Suprapubic skin (tissue), 4 donors: ENCODE measurements at regions not wholly inside any gene's neighbourhood (a gene's known extent, or its start where the extent isn't known, plus 50 kb on each side); places are given as distances from the start of the nearest gene placed in this dataset.

Experiments used
- DNase-seq, 2 donors: peaks; one replicate each; pipeline ENCODE4 v3.0.0-alpha.2; 2019; ENCODE audit warnings: low spot score in 2 of 2
- H3K27ac ChIP-seq: fragments of 200-600 bp; sonication (generic); one replicate; pipeline ENCODE4 v1.5.1; 2019
- H3K27me3 ChIP-seq: fragments of 200-600 bp; sonication (generic); one replicate; pipeline ENCODE4 v1.5.1; 2019
- H3K36me3 ChIP-seq: fragments of 200-600 bp; sonication (generic); one replicate; pipeline ENCODE4 v1.5.1; 2019
- H3K4me1 ChIP-seq: fragments of 200-600 bp; sonication (generic); one replicate; pipeline ENCODE4 v1.5.1; 2019
- H3K4me3 ChIP-seq: fragments of 200-600 bp; sonication (generic); one replicate; pipeline ENCODE4 v1.5.1; 2019; ENCODE audit warnings: mild to moderate bottlenecking
- H3K9me3 ChIP-seq: fragments of 200-600 bp; sonication (generic); one replicate; pipeline ENCODE4 v1.5.1; 2019
- EP300 ChIP-seq: sonication (generic); formaldehyde crosslinking; IDR thresholded peaks from one replicate; pipeline ENCODE4 v1.6.1; 2017; ENCODE audit warnings: antibody characterized with exemption
- POLR2A ChIP-seq, 2 donors: fragments of 450-650 bp; IDR thresholded peaks; one replicate each; pipeline ENCODE4 v1.6.1; 2017; ENCODE audit warnings: antibody characterized with exemption in 2 of 2, mild to moderate bottlenecking in 2 of 2, moderate library complexity in 2 of 2
- POLR2AphosphoS5 ChIP-seq, 3 donors: sonication (generic); formaldehyde crosslinking; IDR thresholded peaks; one replicate each; pipeline ENCODE4 v1.6.1; 2017; ENCODE audit warnings: antibody characterized with exemption in 3 of 3
- WGBS: methylation state at CpG from one replicate; pipeline ENCODE4 v1.1.5; 2018; 5-methylcytosine and 5-hydroxymethylcytosine counted together
- TF ChIP-seq, protein P1 (sequence below), 2 donors: fragments of 200-600 bp in 1 of 2; fragments of 450-650 bp in 1 of 2; sonication (generic) in 1 of 2; IDR thresholded peaks; one replicate each; pipeline ENCODE4 v1.5.1; 2016 to 2019; ENCODE audit warnings: antibody characterized with exemption in 2 of 2, mild to moderate bottlenecking in 1 of 2, moderate library complexity in 1 of 2

DNA sequence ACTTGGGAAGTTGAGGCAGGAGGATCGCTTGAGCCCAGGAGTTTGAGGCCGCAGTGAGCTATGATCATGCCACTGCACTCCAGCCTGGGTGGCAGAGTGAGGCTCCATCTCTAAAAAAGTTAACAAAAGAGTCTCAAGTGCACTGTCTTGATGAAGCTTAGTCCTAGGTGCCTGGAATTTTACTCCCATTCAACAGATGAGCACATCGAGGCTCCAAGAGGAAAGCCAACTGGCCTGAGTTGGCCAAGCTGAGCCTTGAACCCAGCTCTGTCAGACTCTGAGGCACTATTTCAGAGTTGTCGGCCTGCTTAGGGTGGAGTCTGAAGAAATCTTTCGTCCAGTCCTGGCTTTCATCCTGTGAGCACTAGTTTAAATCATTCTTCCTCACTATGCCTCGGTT lies 98.1 kb upstream of the MAP1LC3B2 start:
- Histone ChIP-seq H3K27ac (no peak overlapping the region), H3K27me3 (no peaks in the 10 kb centered on the region), H3K9me3 (no peaks in the 10 kb centered on the region), H3K4me3 (no peak overlapping the region), H3K36me3 (no peaks in the 10 kb centered on the region), H3K4me1 (peaks cover 22% of the 10 kb centered on the region)
- WGBS, result 92% methylated on average over 6 of the region's 6 CpGs
- TF ChIP-seq, protein P1, sequence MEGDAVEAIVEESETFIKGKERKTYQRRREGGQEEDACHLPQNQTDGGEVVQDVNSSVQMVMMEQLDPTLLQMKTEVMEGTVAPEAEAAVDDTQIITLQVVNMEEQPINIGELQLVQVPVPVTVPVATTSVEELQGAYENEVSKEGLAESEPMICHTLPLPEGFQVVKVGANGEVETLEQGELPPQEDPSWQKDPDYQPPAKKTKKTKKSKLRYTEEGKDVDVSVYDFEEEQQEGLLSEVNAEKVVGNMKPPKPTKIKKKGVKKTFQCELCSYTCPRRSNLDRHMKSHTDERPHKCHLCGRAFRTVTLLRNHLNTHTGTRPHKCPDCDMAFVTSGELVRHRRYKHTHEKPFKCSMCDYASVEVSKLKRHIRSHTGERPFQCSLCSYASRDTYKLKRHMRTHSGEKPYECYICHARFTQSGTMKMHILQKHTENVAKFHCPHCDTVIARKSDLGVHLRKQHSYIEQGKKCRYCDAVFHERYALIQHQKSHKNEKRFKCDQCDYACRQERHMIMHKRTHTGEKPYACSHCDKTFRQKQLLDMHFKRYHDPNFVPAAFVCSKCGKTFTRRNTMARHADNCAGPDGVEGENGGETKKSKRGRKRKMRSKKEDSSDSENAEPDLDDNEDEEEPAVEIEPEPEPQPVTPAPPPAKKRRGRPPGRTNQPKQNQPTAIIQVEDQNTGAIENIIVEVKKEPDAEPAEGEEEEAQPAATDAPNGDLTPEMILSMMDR (IDR thresholded peaks at IDR 0.05), result no peak
- no peak for TF ChIP-seq EP300
- no peak for TF ChIP-seq POLR2AphosphoS5 (IDR thresholded peaks at IDR 0.05)
- no peak for TF ChIP-seq POLR2A (IDR thresholded peaks at IDR 0.05)
- DNase-seq, result no peak

- no peak overlapping the region for H3K4me3 ChIP-seq
- H3K27me3 ChIP-seq, result no peaks in the 10 kb centered on the region
- TF ChIP-seq, protein P1 (IDR thresholded peaks at IDR 0.05), result no peak
- no peak for TF ChIP-seq EP300
- TF ChIP-seq POLR2A (IDR thresholded peaks at IDR 0.05), result no peak
- no peak for TF ChIP-seq POLR2AphosphoS5 (IDR thresholded peaks at IDR 0.05)
- peaks cover 6% of the 10 kb centered on the region for H3K4me1 ChIP-seq
- WGBS, result 100% methylated on average over 1 of the region's 1 CpG
- no peak for DNase-seq
- H3K27ac ChIP-seq, result no peak overlapping the region
- no peaks in the 10 kb centered on the region for H3K36me3 ChIP-seq
- no peaks in the 10 kb centered on the region for H3K9me3 ChIP-seq
Measured at GRCh38 chr12:116463366-116463765, 95.8 kb upstream of the MAP1LC3B2 start.

- WGBS, result 90% methylated on average over 3 of the region's 3 CpGs
- Histone ChIP-seq H3K9me3 (no peaks in the 10 kb centered on the region), H3K36me3 (no peaks in the 10 kb centered on the region), H3K4me3 (no peak overlapping the region), H3K27me3 (no peaks in the 10 kb centered on the region), H3K4me1 (no peaks in the 10 kb centered on the region), H3K27ac (no peak overlapping the region)
- TF ChIP-seq POLR2AphosphoS5 (IDR thresholded peaks at IDR 0.05), result no peak
- no peak for TF ChIP-seq POLR2A (IDR thresholded peaks at IDR 0.05)
- TF ChIP-seq, protein P1 (IDR thresholded peaks at IDR 0.05), result no peak
- no peak for TF ChIP-seq EP300
- no peak for DNase-seq
Measured at GRCh38 chr12:116465407-116465806, 93.8 kb upstream of the MAP1LC3B2 start.

DNA sequence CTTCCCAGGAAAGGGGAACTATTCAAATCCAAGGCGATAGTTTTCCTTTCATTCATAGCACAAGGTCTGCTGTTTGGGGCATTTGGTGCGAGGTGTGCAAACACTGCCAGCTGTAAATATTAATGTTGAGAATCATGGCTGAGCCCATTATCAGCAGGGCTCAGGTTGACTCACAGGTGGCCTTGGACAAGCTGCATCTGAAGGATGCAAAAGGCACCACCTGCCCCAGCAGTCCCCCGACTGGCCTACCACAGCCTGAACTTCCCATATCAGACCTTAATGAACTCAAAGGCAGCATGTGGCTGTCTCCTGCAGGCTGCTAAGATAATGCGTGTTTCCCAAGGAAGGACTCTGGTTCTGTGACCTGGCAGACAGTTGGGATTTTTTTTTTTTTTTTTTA lies 93.3 kb upstream of the MAP1LC3B2 start:
- DNase-seq, result no peak
- TF ChIP-seq EP300 (no peak), POLR2A (IDR thresholded peaks at IDR 0.05) (no peak), POLR2AphosphoS5 (IDR thresholded peaks at IDR 0.05) (no peak)
- TF ChIP-seq, protein P1 (IDR thresholded peaks at IDR 0.05), result no peak
- 78% methylated on average over 4 of the region's 4 CpGs for WGBS
- H3K27ac ChIP-seq, result no peak overlapping the region
- H3K4me3 ChIP-seq, result no peak overlapping the region
- no peaks in the 10 kb centered on the region for H3K27me3 ChIP-seq
- no peaks in the 10 kb centered on the region for H3K36me3 ChIP-seq
- H3K4me1 ChIP-seq, result no peaks in the 10 kb centered on the region
- no peaks in the 10 kb centered on the region for H3K9me3 ChIP-seq

GRCh38 chr12:116466536-116466935 lies 92.6 kb upstream of the MAP1LC3B2 start:
- no peak for DNase-seq
- H3K27ac ChIP-seq, result no peak overlapping the region
- H3K27me3 ChIP-seq, result no peaks in the 10 kb centered on the region
- H3K36me3 ChIP-seq, result no peaks in the 10 kb centered on the region
- H3K4me3 ChIP-seq, result no peak overlapping the region
- H3K4me1 ChIP-seq, result no peaks in the 10 kb centered on the region
- H3K9me3 ChIP-seq, result no peaks in the 10 kb centered on the region
- WGBS, result 67% methylated on average over 3 of the region's 3 CpGs
- no peak for TF ChIP-seq EP300
- TF ChIP-seq POLR2A (IDR thresholded peaks at IDR 0.05), result no peak
- TF ChIP-seq, protein P1 (IDR thresholded peaks at IDR 0.05), result no peak
- no peak for TF ChIP-seq POLR2AphosphoS5 (IDR thresholded peaks at IDR 0.05)
